B cell (primary cell): ENCODE measurements at regions not wholly inside any gene's neighbourhood (a gene's known extent, or its start where the extent isn't known, plus 50 kb on each side); places are given as distances from the start of the nearest gene placed in this dataset.

Experiments
- CTCF ChIP-seq: fragments of 200-600 bp; IDR thresholded peaks from one replicate; pipeline ENCODE4 v1.8.0; 2022; ENCODE audit warnings: antibody characterized with exemption, mild to moderate bottlenecking
- EZH2 ChIP-seq: IDR thresholded peaks from 2 replicates; pipeline ENCODE4 v1.6.1; 2012; ENCODE audit warnings: borderline replicate concordance, low read depth, mild to moderate bottlenecking, moderate library complexity, low read length; ENCODE audit not compliant: insufficient read depth, poor library complexity, severe bottlenecking

- TF ChIP-seq CTCF (no peak), EZH2 (no peak)
Observed at GRCh38 chr18:55786651-55787272, 198.8 kb upstream of the TCF4 start.
